ENCODE measurements at regions not wholly inside any gene's neighbourhood (a gene's known extent, or its start where the extent isn't known, plus 50 kb on each side); places are given as distances from the start of the nearest gene placed in this dataset.

GRCh38 chr16:88321635-88322499 lies 60.9 kb upstream of the ZNF469 start:
- FAIRE-seq (no peak), DNase-seq (ENCODE audit: low read depth in 1 of 2, low spot score in 2 of 2) (no peak)
- Histone ChIP-seq H3K4ac (replicated peaks; ENCODE audit: insufficient read length, low read depth, low read length) (no peak overlapping the region), H3K14ac (ENCODE audit: insufficient read length) (no peak overlapping the region), H2AFZ (ENCODE audit: low read length) (no peak overlapping the region), H3K27ac (ENCODE audit: low read depth, low read length) (no peak overlapping the region), H2BK15ac (ENCODE audit: low read length) (no peak overlapping the region), H3K18ac (ENCODE audit: extremely low read depth, low read length) (no peak overlapping the region), H2BK5ac (ENCODE audit: low read depth, low read length) (no peak overlapping the region), H3K27me3 (replicated peaks in 1 of 4; ENCODE audit: control insufficient read depth in 3 of 4, extremely low read depth in 1 of 4, insufficient read depth in 3 of 4, low read length in 3 of 4) (no peaks in the 10 kb centered on the region), H4K91ac (replicated peaks; ENCODE audit: insufficient read length, low read length) (no peak overlapping the region), H3K36me3 (ENCODE audit: control insufficient read depth in 2 of 4, insufficient read depth in 4 of 4, low read length in 3 of 4) (no peaks in the 10 kb centered on the region), H4K20me1 (replicated peaks in 1 of 2; ENCODE audit: control insufficient read depth in 1 of 2, insufficient read depth in 2 of 2, low read length in 2 of 2) (no peaks in the 10 kb centered on the region), H3K4me1 (replicated peaks in 1 of 4; ENCODE audit: control insufficient read depth in 3 of 4, insufficient read depth in 4 of 4, low read length in 3 of 4) (no peaks in the 10 kb centered on the region; a peak in 1 of 7 replicates), H3K56ac (replicated peaks; ENCODE audit: insufficient read length, low read depth, low read length) (no peak overlapping the region), H3K79me1 (ENCODE audit: low read depth, low read length) (no peaks in the 10 kb centered on the region), H3K23me2 (ENCODE audit: low read depth, low read length) (no peaks in the 10 kb centered on the region), H3K4me3 (ENCODE audit: extremely low read depth in 1 of 4, insufficient read depth in 2 of 4, low read depth in 3 of 4, low read length in 4 of 4) (no peak overlapping the region), H2BK120ac (replicated peaks; ENCODE audit: low read depth, low read length) (no peak overlapping the region), H3K4me2 (ENCODE audit: insufficient read depth in 1 of 2, low read depth in 2 of 2, low read length in 2 of 2) (no peak overlapping the region), H3K23ac (ENCODE audit: insufficient read length) (no peak overlapping the region), H2BK20ac (ENCODE audit: low read length) (no peak overlapping the region), H3K9ac (replicated peaks in 1 of 4; ENCODE audit: extremely low read depth in 1 of 4, low read depth in 3 of 4, low read length in 3 of 4) (no peak overlapping the region), H3K79me2 (ENCODE audit: control insufficient read depth in 1 of 2, insufficient read depth in 2 of 2, low read length in 2 of 2) (no peaks in the 10 kb centered on the region), H4K8ac (ENCODE audit: extremely low read depth, insufficient read depth, low read length) (no peak overlapping the region), H3K9me3 (ENCODE audit: insufficient read depth in 2 of 2, low read depth in 1 of 2, low read length in 1 of 2) (peaks cover 6 to 13% of the 10 kb centered on the region in 2 experiments; a peak in 2 of 4 replicates), H4K5ac (ENCODE audit: insufficient read length, low read depth, low read length) (no peak overlapping the region), H2BK12ac (ENCODE audit: low read depth, low read length) (no peak overlapping the region), H2AK5ac (ENCODE audit: low read depth, low read length) (no peak overlapping the region)
- POLR2A ChIA-PET (ENCODE audit: partially characterized antibody), result no interaction called here
- WGBS, 2 experiments (ENCODE audit: extremely low coverage in 1 of 2, insufficient coverage in 1 of 2, insufficient read length in 1 of 2, insufficient replicate concordance in 2 of 2, low coverage in 1 of 2, low lambda C conversion rate in 2 of 2, missing lambda C conversion rate in 1 of 2), result 95% methylated on average over 32 of the region's 32 CpGs; no CpG with 5 or more reads in 1 of the 2 experiments
- CTCF ChIA-PET (ENCODE audit: partially characterized antibody), result interaction anchor here (0.7 to 1.2 kb wide), 3 partner anchors 12 to 35 kb away, joined by 3 to 5 read pairs (median 3); no protein-coding TSS in a partner anchor
- TF ChIP-seq NRF1 (IDR thresholded peaks at IDR 0.05; ENCODE audit: low read depth, low read length) (no peak), KDM1A (IDR thresholded peaks at IDR 0.05; ENCODE audit: borderline replicate concordance, low read length) (no peak), TCF12 (IDR thresholded peaks at IDR 0.05; ENCODE audit: low read depth, low read length) (no peak), GTF2F1 (IDR thresholded peaks at IDR 0.05; ENCODE audit: borderline replicate concordance, low read depth, low read length) (no peak), SAP30 (IDR thresholded peaks at IDR 0.05; ENCODE audit: insufficient read depth, insufficient replicate concordance, low read length) (no peak), MAX (IDR thresholded peaks at IDR 0.05) (no peak), BACH1 (IDR thresholded peaks at IDR 0.05; ENCODE audit: low read length) (no peak), CREB1 (IDR thresholded peaks at IDR 0.05) (no peak), CEBPB (IDR thresholded peaks at IDR 0.05; ENCODE audit: low read depth, low read length) (no peak)
- TF ChIP-seq, protein P1, sequence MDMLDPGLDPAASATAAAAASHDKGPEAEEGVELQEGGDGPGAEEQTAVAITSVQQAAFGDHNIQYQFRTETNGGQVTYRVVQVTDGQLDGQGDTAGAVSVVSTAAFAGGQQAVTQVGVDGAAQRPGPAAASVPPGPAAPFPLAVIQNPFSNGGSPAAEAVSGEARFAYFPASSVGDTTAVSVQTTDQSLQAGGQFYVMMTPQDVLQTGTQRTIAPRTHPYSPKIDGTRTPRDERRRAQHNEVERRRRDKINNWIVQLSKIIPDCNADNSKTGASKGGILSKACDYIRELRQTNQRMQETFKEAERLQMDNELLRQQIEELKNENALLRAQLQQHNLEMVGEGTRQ (IDR thresholded peaks at IDR 0.05; ENCODE audit: low read length), result no peak

All from H1 (cell line).